ENCODE measurements at regions not wholly inside any gene's neighbourhood (a gene's known extent, or its start where the extent isn't known, plus 50 kb on each side); places are given as distances from the start of the nearest gene placed in this dataset.

- TF ChIP-seq CTCF (IDR thresholded peaks at IDR 0.05; ENCODE audit: insufficient read depth, low read length, poor library complexity, severe bottlenecking) (no peak), EZH2phosphoT487 (conservative IDR thresholded peaks at IDR 0.05; ENCODE audit: low read length) (no peak)
These were observed 441.3 kb upstream of the PIK3R1 start for GRCh38 chr5:67774267-67774552.
